ENCODE measurements at regions not wholly inside any gene's neighbourhood (a gene's known extent, or its start where the extent isn't known, plus 50 kb on each side); places are given as distances from the start of the nearest gene placed in this dataset.

- Histone ChIP-seq H3K4me1 (no peaks in the 10 kb centered on the region), H3K4me3 (no peak overlapping the region), H3K4me2 (no peak overlapping the region), H3K27ac (no peak overlapping the region), H3K9me3 (no peaks in the 10 kb centered on the region)
- CTCF ChIA-PET = no interaction called here
- FAIRE-seq (no peak), ATAC-seq (no peak), DNase-seq (ENCODE audit: low read depth in 1 of 2, low spot score in 1 of 2) (no peak)
- TF ChIP-seq MAX (IDR thresholded peaks at IDR 0.05) = no peak
- TF ChIP-seq RAD21 (conservative IDR thresholded peaks at IDR 0.05 in 1 of 2, IDR thresholded peaks at IDR 0.05 in 1 of 2) = no peak
- TF ChIP-seq FOSB (CRISPR knock-in tag; IDR thresholded peaks at IDR 0.05) = no peak
- no peak for TF ChIP-seq TP53 (CRISPR knock-in tag; IDR thresholded peaks at IDR 0.05)
- no peak for TF ChIP-seq ZFP36 (IDR thresholded peaks at IDR 0.05; ENCODE audit: borderline replicate concordance, partially characterized antibody)
- no peak for TF ChIP-seq RCOR1 (IDR thresholded peaks at IDR 0.05; ENCODE audit: low read depth, low read length)
- no peak for TF ChIP-seq FOSL2 (IDR thresholded peaks at IDR 0.05)
- TF ChIP-seq FOSL2 (CRISPR knock-in tag; IDR thresholded peaks at IDR 0.05) = no peak
- TF ChIP-seq POLR2A (IDR thresholded peaks at IDR 0.05; ENCODE audit: low read length) = no peak
- no peak for TF ChIP-seq BHLHE40 (IDR thresholded peaks at IDR 0.05; ENCODE audit: low read depth, low read length)
- no peak for TF ChIP-seq KDM5A (IDR thresholded peaks at IDR 0.05)
- no peak for TF ChIP-seq RFX5 (IDR thresholded peaks at IDR 0.05)
- no peak for TF ChIP-seq TFCP2L1 (CRISPR knock-in tag; IDR thresholded peaks at IDR 0.05)
- no peak for TF ChIP-seq CBX2 (IDR thresholded peaks at IDR 0.05; ENCODE audit: borderline replicate concordance, low read depth)
- TF ChIP-seq ATOH8 (CRISPR knock-in tag; IDR thresholded peaks at IDR 0.05; ENCODE audit: low read depth) = no peak
- no peak for TF ChIP-seq CHD2 (IDR thresholded peaks at IDR 0.05; ENCODE audit: low read length, partially characterized antibody)
- no peak for TF ChIP-seq RARB (CRISPR knock-in tag; IDR thresholded peaks at IDR 0.05)
- no peak for TF ChIP-seq PBX3 (IDR thresholded peaks at IDR 0.05)
- TF ChIP-seq MAZ (IDR thresholded peaks at IDR 0.05; ENCODE audit: borderline replicate concordance, low read depth, low read length) = no peak
- POLR2A ChIA-PET = no interaction called here
Observed at GRCh38 chr5:152622628-152623027, 217.5 kb upstream of the NMUR2 start.

- ChIA-PET POLR2A (no interaction called here), CTCF (no interaction called here)
- H3K4me3 ChIP-seq = no peak overlapping the region
- no peak overlapping the region for H3K27ac ChIP-seq
- no peak for TF ChIP-seq RARB (CRISPR knock-in tag; IDR thresholded peaks at IDR 0.05)
- no peak for TF ChIP-seq KDM1A (IDR thresholded peaks at IDR 0.05; ENCODE audit: low read depth)
- no peak for TF ChIP-seq CBX2 (IDR thresholded peaks at IDR 0.05; ENCODE audit: borderline replicate concordance, low read depth)
- no peak for TF ChIP-seq ELK1 (IDR thresholded peaks at IDR 0.05; ENCODE audit: low read depth, low read length)
- no peak for TF ChIP-seq RCOR1 (IDR thresholded peaks at IDR 0.05; ENCODE audit: low read depth, low read length)
- TF ChIP-seq GATA3 (IDR thresholded peaks at IDR 0.05; ENCODE audit: borderline replicate concordance) = no peak
- TF ChIP-seq PBX3 (IDR thresholded peaks at IDR 0.05) = no peak
- TF ChIP-seq CBX8 (IDR thresholded peaks at IDR 0.05) = no peak
- TF ChIP-seq FOXS1 (CRISPR knock-in tag; IDR thresholded peaks at IDR 0.05) = no peak
- no peak for TF ChIP-seq ESRRA (IDR thresholded peaks at IDR 0.05; ENCODE audit: borderline replicate concordance, low read length)
- no peak for TF ChIP-seq POLR2A (IDR thresholded peaks at IDR 0.05; ENCODE audit: low read length)
- TF ChIP-seq HES2 (IDR thresholded peaks at IDR 0.05) = no peak
- TF ChIP-seq EHMT2 (IDR thresholded peaks at IDR 0.05; ENCODE audit: low read depth) = no peak
- TF ChIP-seq JUNB (IDR thresholded peaks at IDR 0.05) = no peak
- TF ChIP-seq CHD4 (IDR thresholded peaks at IDR 0.05; ENCODE audit: borderline replicate concordance) = no peak
- no peak for TF ChIP-seq HOXA7 (CRISPR knock-in tag; IDR thresholded peaks at IDR 0.05)
- no peak for TF ChIP-seq JUN (IDR thresholded peaks at IDR 0.05)
- TF ChIP-seq HEYL (CRISPR knock-in tag; IDR thresholded peaks at IDR 0.05) = no peak
- TF ChIP-seq ATOH8 (CRISPR knock-in tag; IDR thresholded peaks at IDR 0.05; ENCODE audit: low read depth) = no peak
- TF ChIP-seq FOSL2 (IDR thresholded peaks at IDR 0.05) = no peak
- TF ChIP-seq FOSL2 (CRISPR knock-in tag; IDR thresholded peaks at IDR 0.05) = no peak
- ATAC-seq = no peak
- H3K4me1 ChIP-seq = no peaks in the 10 kb centered on the region
- 0% methylated on average over 1 of the region's 1 CpG for WGBS (ENCODE audit: missing lambda C conversion rate)
- H3K4me2 ChIP-seq = no peak overlapping the region
- no peaks in the 10 kb centered on the region for H3K9me3 ChIP-seq
- no peak for DNase-seq (ENCODE audit: low read depth in 1 of 2, low spot score in 1 of 2)
- FAIRE-seq = no peak
Observed at GRCh38 chr5:152623951-152624350, 218.9 kb upstream of the NMUR2 start.
